ENCODE measurements at regions not wholly inside any gene's neighbourhood (a gene's known extent, or its start where the extent isn't known, plus 50 kb on each side); places are given as distances from the start of the nearest gene placed in this dataset.

DNA sequence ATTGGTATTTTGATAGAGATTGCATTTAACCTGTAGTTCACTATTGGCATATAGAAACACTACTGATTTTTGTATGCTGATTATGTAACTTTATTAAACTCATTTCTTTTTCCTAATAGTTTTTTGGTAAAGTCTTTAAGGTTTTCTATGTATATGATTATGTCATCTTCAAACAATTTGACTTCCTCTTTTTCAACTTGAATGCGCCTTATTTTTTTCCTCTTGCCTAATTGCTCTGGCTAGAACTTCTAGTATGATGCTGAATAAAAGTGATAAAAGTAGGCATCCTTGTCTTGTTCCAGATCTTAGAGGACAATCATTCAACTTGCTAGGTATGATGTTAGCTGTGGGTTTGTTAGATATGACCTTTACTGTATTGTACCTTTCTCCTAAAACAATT is 1034.9 kb downstream of the PCDH9 start:
- TF ChIP-seq, protein P1, sequence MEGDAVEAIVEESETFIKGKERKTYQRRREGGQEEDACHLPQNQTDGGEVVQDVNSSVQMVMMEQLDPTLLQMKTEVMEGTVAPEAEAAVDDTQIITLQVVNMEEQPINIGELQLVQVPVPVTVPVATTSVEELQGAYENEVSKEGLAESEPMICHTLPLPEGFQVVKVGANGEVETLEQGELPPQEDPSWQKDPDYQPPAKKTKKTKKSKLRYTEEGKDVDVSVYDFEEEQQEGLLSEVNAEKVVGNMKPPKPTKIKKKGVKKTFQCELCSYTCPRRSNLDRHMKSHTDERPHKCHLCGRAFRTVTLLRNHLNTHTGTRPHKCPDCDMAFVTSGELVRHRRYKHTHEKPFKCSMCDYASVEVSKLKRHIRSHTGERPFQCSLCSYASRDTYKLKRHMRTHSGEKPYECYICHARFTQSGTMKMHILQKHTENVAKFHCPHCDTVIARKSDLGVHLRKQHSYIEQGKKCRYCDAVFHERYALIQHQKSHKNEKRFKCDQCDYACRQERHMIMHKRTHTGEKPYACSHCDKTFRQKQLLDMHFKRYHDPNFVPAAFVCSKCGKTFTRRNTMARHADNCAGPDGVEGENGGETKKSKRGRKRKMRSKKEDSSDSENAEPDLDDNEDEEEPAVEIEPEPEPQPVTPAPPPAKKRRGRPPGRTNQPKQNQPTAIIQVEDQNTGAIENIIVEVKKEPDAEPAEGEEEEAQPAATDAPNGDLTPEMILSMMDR (IDR thresholded peaks at IDR 0.05) = no peak
- TF ChIP-seq POLR2A (IDR thresholded peaks at IDR 0.05) = no peak
